ENCODE measurements at regions not wholly inside any gene's neighbourhood (a gene's known extent, or its start where the extent isn't known, plus 50 kb on each side); places are given as distances from the start of the nearest gene placed in this dataset.

GRCh38 chr5:61280761-61281427, 51.2 kb upstream of the ZSWIM6 start:
- Histone ChIP-seq H2BK5ac (ENCODE audit: low read length) (no peak overlapping the region), H4K8ac (ENCODE audit: low read depth, low read length) (no peak overlapping the region), H3K4me2 (ENCODE audit: insufficient read depth, low read length, poor library complexity, severe bottlenecking) (no peak overlapping the region), H3K27ac (replicated peaks; ENCODE audit: low read length) (no peak overlapping the region), H2BK15ac (ENCODE audit: low read length) (no peak overlapping the region), H3K9me3 (replicated peaks in 1 of 2; ENCODE audit: control insufficient read depth in 2 of 2, insufficient read depth in 1 of 2, low read depth in 1 of 2, low read length in 2 of 2) (no peaks in the 10 kb centered on the region), H3K27me3 (ENCODE audit: control insufficient read depth in 3 of 3, insufficient read depth in 3 of 3, low read depth in 1 of 3, low read length in 3 of 3) (no peaks in the 10 kb centered on the region), H2BK120ac (ENCODE audit: low read depth, low read length) (no peak overlapping the region), H3K4me3 (ENCODE audit: low read length in 2 of 2) (no peak overlapping the region), H2AFZ (ENCODE audit: low read length) (no peak overlapping the region), H2BK12ac (ENCODE audit: low read length) (no peak overlapping the region), H3K36me3 (replicated peaks in 1 of 2; ENCODE audit: control insufficient read depth in 2 of 2, insufficient read depth in 2 of 2, low read length in 2 of 2) (no peaks in the 10 kb centered on the region), H3K4ac (ENCODE audit: low read length) (no peak overlapping the region), H3K4me1 (ENCODE audit: control insufficient read depth in 2 of 2, insufficient read depth in 1 of 2, low read depth in 1 of 2, low read length in 2 of 2) (peaks cover 7 to 8% of the 10 kb centered on the region in 2 donors), H3K79me1 (ENCODE audit: low read depth, low read length) (no peaks in the 10 kb centered on the region), H3K14ac (ENCODE audit: low read length) (no peak overlapping the region), H3K23ac (ENCODE audit: low read depth, low read length, poor library complexity) (no peak overlapping the region), H3K18ac (ENCODE audit: low read length) (no peak overlapping the region), H3K9ac (ENCODE audit: low read depth, low read length, poor library complexity) (no peak overlapping the region), H4K91ac (ENCODE audit: low read depth, low read length, poor library complexity) (no peak overlapping the region), H2AK5ac (ENCODE audit: low read depth, low read length) (no peak overlapping the region)
- WGBS, 2 donors (ENCODE audit: extremely low coverage in 2 of 2, insufficient read length in 2 of 2, insufficient replicate concordance in 1 of 2): no CpG with 5 or more reads among the region's 2 CpGs
- no peak for DNase-seq (ENCODE audit: low spot score)

GRCh38 chr5:61281686-61282085, 50.4 kb upstream of the ZSWIM6 start:
- Histone ChIP-seq H3K9me3 (replicated peaks in 1 of 2; ENCODE audit: control insufficient read depth in 2 of 2, insufficient read depth in 1 of 2, low read depth in 1 of 2, low read length in 2 of 2) (peaks cover 0 to 2% of the 10 kb centered on the region in 2 donors), H2BK15ac (ENCODE audit: low read length) (no peak overlapping the region), H2BK120ac (ENCODE audit: low read depth, low read length) (no peak overlapping the region), H2AK5ac (ENCODE audit: low read depth, low read length) (no peak overlapping the region), H3K36me3 (replicated peaks in 1 of 2; ENCODE audit: control insufficient read depth in 2 of 2, insufficient read depth in 2 of 2, low read length in 2 of 2) (no peaks in the 10 kb centered on the region), H3K4ac (ENCODE audit: low read length) (no peak overlapping the region), H3K23ac (ENCODE audit: low read depth, low read length, poor library complexity) (no peak overlapping the region), H2AFZ (ENCODE audit: low read length) (no peak overlapping the region), H3K4me3 (ENCODE audit: low read length in 2 of 2) (no peak overlapping the region), H3K18ac (ENCODE audit: low read length) (no peak overlapping the region), H3K14ac (ENCODE audit: low read length) (no peak overlapping the region), H3K27me3 (ENCODE audit: control insufficient read depth in 3 of 3, insufficient read depth in 3 of 3, low read depth in 1 of 3, low read length in 3 of 3) (no peaks in the 10 kb centered on the region), H3K9ac (ENCODE audit: low read depth, low read length, poor library complexity) (no peak overlapping the region), H3K79me1 (ENCODE audit: low read depth, low read length) (no peaks in the 10 kb centered on the region), H3K4me2 (ENCODE audit: insufficient read depth, low read length, poor library complexity, severe bottlenecking) (no peak overlapping the region), H2BK12ac (ENCODE audit: low read length) (no peak overlapping the region), H4K91ac (ENCODE audit: low read depth, low read length, poor library complexity) (no peak overlapping the region), H4K8ac (ENCODE audit: low read depth, low read length) (no peak overlapping the region), H3K4me1 (ENCODE audit: control insufficient read depth in 2 of 2, insufficient read depth in 1 of 2, low read depth in 1 of 2, low read length in 2 of 2) (peaks cover 8% of the 10 kb centered on the region in 2 donors), H3K27ac (replicated peaks; ENCODE audit: low read length) (no peak overlapping the region), H2BK5ac (ENCODE audit: low read length) (no peak overlapping the region)
- no peak for DNase-seq (ENCODE audit: low spot score)
- WGBS, 2 donors (ENCODE audit: extremely low coverage in 2 of 2, insufficient read length in 2 of 2, insufficient replicate concordance in 1 of 2): no CpG with 5 or more reads among the region's 1 CpG

Data from neuronal stem cell (in vitro differentiated cells).